HCT116 (cell line): ENCODE measurements at regions not wholly inside any gene's neighbourhood (a gene's known extent, or its start where the extent isn't known, plus 50 kb on each side); places are given as distances from the start of the nearest gene placed in this dataset.
"Not testable (repeated sequence)": the region's sequence is repeated elsewhere in the genome, so short reads cannot be mapped to it uniquely, and the experiment has no call there.

Source experiments
- ATAC-seq: fragments of 200-7000 bp; cut with Tn5 transposase; 2 replicates; pipeline ENCODE4 v1.9.1; 2020; ENCODE audit warnings: mild to moderate bottlenecking, moderate library complexity
- BruUV-seq: library from RNA; stranded (reverse); fragments of 400-500 nt; replicated peaks from 2 replicates; lab custom pipeline; 2021; lab: Mats Ljungman, UMichigan
- CTCF ChIA-PET: fragments of 300-600 bp; sonication (Branson Sonifier 250); formaldehyde crosslinking; loops from one replicate; lab custom pipeline; 2021; ENCODE audit warnings: antibody characterized with exemption; lab: Charles Lee
- POLR2A ChIA-PET: fragments of 300-600, 350-600 bp; sonication (Branson Sonifier 250); formaldehyde crosslinking; loops from one replicate; lab custom pipeline; 2021; ENCODE audit warnings: antibody characterized with exemption; lab: Charles Lee
- RAD21 ChIA-PET, 2 experiments: fragments of 300-600 bp; sonication (Branson Sonifier 250); formaldehyde crosslinking; loops; one replicate each; lab custom pipeline; 2023; ENCODE audit warnings: low total read pairs in 2 of 2; ENCODE audit not compliant: uncharacterized antibody in 2 of 2, unreplicated experiment in 2 of 2, low non-redundant PET in 1 of 2; lab: Charles Lee
- DNase-seq: peaks from one replicate; pipeline ENCODE4 v3.0.0-alpha.2; 2010; ENCODE audit warnings: low read depth, low spot score
- H2AFZ ChIP-seq: fragments of 200-600 bp; shearing (Covaris generic), sonication (generic); 2 replicates; pipeline ENCODE4 v1.6.1; 2017; ENCODE audit warnings: low read depth, mixed run types, mixed read lengths, antibody characterized with exemption, low read length; ENCODE audit not compliant: poor library complexity, severe bottlenecking
- H3K27ac ChIP-seq: 2 replicates; pipeline ENCODE4 v1.5.1; 2012; ENCODE audit warnings: low read depth, low read length
- H3K27me3 ChIP-seq: fragments of 200-600 bp; sonication (generic); 2 replicates; pipeline ENCODE4 v1.6.1; 2016; ENCODE audit warnings: mixed run types, low read length, mixed read lengths; ENCODE audit not compliant: insufficient read depth
- H3K36me3 ChIP-seq, 2 experiments: fragments of 200-500 bp in 1 of 2; fragments of 200-600 bp in 1 of 2; sonication (Bioruptor generic) in 1 of 2; sonication (generic) in 1 of 2; 2 replicates each; pipeline versions ENCODE4 v1.5.1 to v1.6.1; 2014 to 2016; ENCODE audit warnings: low read length in 2 of 2, inconsistent platforms in 1 of 2, mixed read lengths in 1 of 2, mixed run types in 1 of 2; ENCODE audit not compliant: insufficient read depth in 2 of 2, control insufficient read depth in 1 of 2
- H3K4me1 ChIP-seq, 2 experiments: fragments of 200-600 bp in 1 of 2; sonication (generic) in 1 of 2; 2 replicates each; pipeline versions ENCODE4 v1.5.1 to v1.6.1; 2012 to 2017; ENCODE audit warnings: low read length in 2 of 2, inconsistent platforms in 1 of 2, mild to moderate bottlenecking in 1 of 2, mixed read lengths in 1 of 2, mixed run types in 1 of 2, moderate library complexity in 1 of 2; ENCODE audit not compliant: insufficient read depth in 2 of 2, control insufficient read depth in 1 of 2
- H3K4me2 ChIP-seq: fragments of 200-600 bp; sonication (generic); 2 replicates; pipeline ENCODE4 v1.6.1; 2017; ENCODE audit warnings: mixed run types, low read length, mixed read lengths
- H3K4me3 ChIP-seq, 2 experiments: fragments of 200-600 bp in 1 of 2; sonication (generic) in 1 of 2; replicated peaks in 1 of 2; 2 replicates each; pipeline ENCODE4 v1.5.1; 2011 to 2016; ENCODE audit warnings: low read length in 2 of 2, control low read depth in 1 of 2, low read depth in 1 of 2, mild to moderate bottlenecking in 1 of 2, mixed read lengths in 1 of 2, mixed run types in 1 of 2
- H3K79me2 ChIP-seq: fragments of 200-600 bp; sonication (generic); 2 replicates; pipeline ENCODE4 v1.6.1; 2017; ENCODE audit warnings: mild to moderate bottlenecking, mixed run types, low read length, moderate library complexity, mixed read lengths; ENCODE audit not compliant: insufficient read depth
- H3K9ac ChIP-seq: fragments of 200-600 bp; sonication (generic); 2 replicates; pipeline ENCODE4 v1.6.1; 2016; ENCODE audit warnings: low read length, mixed read lengths
- H3K9me2 ChIP-seq: fragments of 200-600 bp; sonication (generic), shearing (Covaris generic); 2 replicates; pipeline ENCODE4 v1.6.1; 2017; ENCODE audit warnings: mixed run types, mild to moderate bottlenecking, moderate library complexity; ENCODE audit not compliant: insufficient read depth
- H3K9me3 ChIP-seq, 2 experiments: fragments of 200-500 bp in 1 of 2; fragments of 200-600 bp in 1 of 2; sonication (Bioruptor generic) in 1 of 2; sonication (generic) in 1 of 2; 2 replicates each; pipeline ENCODE4 v1.6.1; 2014 to 2017; ENCODE audit warnings: low read length in 2 of 2, mixed read lengths in 2 of 2, inconsistent platforms in 1 of 2, low read depth in 1 of 2, mild to moderate bottlenecking in 1 of 2, mixed run types in 1 of 2, moderate library complexity in 1 of 2; ENCODE audit not compliant: control insufficient read depth in 1 of 2, insufficient read depth in 1 of 2
- H4K20me1 ChIP-seq: fragments of 200-600 bp; sonication (generic), shearing (Covaris generic); 2 replicates; pipeline ENCODE4 v1.6.1; 2017; ENCODE audit warnings: mixed run types, mild to moderate bottlenecking, moderate library complexity; ENCODE audit not compliant: insufficient read depth
- CBX3 ChIP-seq: IDR thresholded peaks from 2 replicates; pipeline ENCODE4 v1.6.1; 2012; ENCODE audit warnings: low read depth
- TCF7L2 ChIP-seq: IDR thresholded peaks from 2 replicates; pipeline ENCODE4 v1.7.0; 2011; ENCODE audit warnings: borderline replicate concordance, inconsistent platforms; ENCODE audit not compliant: insufficient read depth, insufficient read length; ENCODE audit errors: extremely low read depth
- YY1 ChIP-seq: IDR thresholded peaks from 2 replicates; pipeline ENCODE4 v1.6.1; 2011; ENCODE audit warnings: low read length, low read depth, moderate library complexity, mild to moderate bottlenecking; ENCODE audit not compliant: insufficient replicate concordance; ENCODE audit errors: extremely low read depth
- ZFX ChIP-seq: fragments of 450-650 bp; IDR thresholded peaks from 2 replicates; pipeline ENCODE4 v1.6.1; 2017
- intact Hi-C: fragments of 100-400 bp; cut with micrococcal nuclease; formaldehyde crosslinking; loops from 2 replicates; pipeline ENCODE4 v1.10.0; 2022
- TF ChIP-seq, protein P1 (sequence below), 3 experiments: fragments of 200-600 bp in 1 of 3; sonication (generic) in 1 of 3; IDR thresholded peaks in 2 of 3; conservative IDR thresholded peaks in 1 of 3; 2 replicates each; pipeline ENCODE4 v1.5.1; 2012 to 2017; ENCODE audit warnings: low read depth in 2 of 3, low read length in 2 of 3, antibody characterized with exemption in 1 of 3, borderline replicate concordance in 1 of 3, control low read depth in 1 of 3, mild to moderate bottlenecking in 1 of 3, mixed read lengths in 1 of 3, mixed run types in 1 of 3, moderate library complexity in 1 of 3; ENCODE audit not compliant: insufficient read depth in 1 of 3

- Histone ChIP-seq H3K4me1 (no peaks in the 10 kb centered on the region), H3K9me3 (no peaks in the 10 kb centered on the region), H3K27ac (no peak overlapping the region), H3K27me3 (no peaks in the 10 kb centered on the region), H3K9ac (no peak overlapping the region), H3K36me3 (no peaks in the 10 kb centered on the region), H3K4me3 (no peak overlapping the region), H3K4me2 (no peak overlapping the region), H3K79me2 (no peaks in the 10 kb centered on the region), H3K9me2 (no peaks in the 10 kb centered on the region), H4K20me1 (no peaks in the 10 kb centered on the region), H2AFZ (no peak overlapping the region)
- ChIA-PET POLR2A (no interaction called here), RAD21 (no interaction called here), CTCF (no interaction called here)
- BruUV-seq = no TSS peak
- ATAC-seq (no peak), DNase-seq (no peak)
- TF ChIP-seq ZFX = no peak
- TF ChIP-seq TCF7L2 = no peak
- TF ChIP-seq CBX3 = no peak
- TF ChIP-seq, protein P1, sequence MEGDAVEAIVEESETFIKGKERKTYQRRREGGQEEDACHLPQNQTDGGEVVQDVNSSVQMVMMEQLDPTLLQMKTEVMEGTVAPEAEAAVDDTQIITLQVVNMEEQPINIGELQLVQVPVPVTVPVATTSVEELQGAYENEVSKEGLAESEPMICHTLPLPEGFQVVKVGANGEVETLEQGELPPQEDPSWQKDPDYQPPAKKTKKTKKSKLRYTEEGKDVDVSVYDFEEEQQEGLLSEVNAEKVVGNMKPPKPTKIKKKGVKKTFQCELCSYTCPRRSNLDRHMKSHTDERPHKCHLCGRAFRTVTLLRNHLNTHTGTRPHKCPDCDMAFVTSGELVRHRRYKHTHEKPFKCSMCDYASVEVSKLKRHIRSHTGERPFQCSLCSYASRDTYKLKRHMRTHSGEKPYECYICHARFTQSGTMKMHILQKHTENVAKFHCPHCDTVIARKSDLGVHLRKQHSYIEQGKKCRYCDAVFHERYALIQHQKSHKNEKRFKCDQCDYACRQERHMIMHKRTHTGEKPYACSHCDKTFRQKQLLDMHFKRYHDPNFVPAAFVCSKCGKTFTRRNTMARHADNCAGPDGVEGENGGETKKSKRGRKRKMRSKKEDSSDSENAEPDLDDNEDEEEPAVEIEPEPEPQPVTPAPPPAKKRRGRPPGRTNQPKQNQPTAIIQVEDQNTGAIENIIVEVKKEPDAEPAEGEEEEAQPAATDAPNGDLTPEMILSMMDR (IDR thresholded peaks at IDR 0.05 in 2 of 3, conservative IDR thresholded peaks at IDR 0.05 in 1 of 3; ENCODE audit: borderline replicate concordance in 1 of 3, insufficient read depth in 1 of 3, low read depth in 2 of 3, low read length in 2 of 3) = no peak
- no peak for TF ChIP-seq YY1
- intact Hi-C loops = no loop called here
Observed at GRCh38 chr3:134102976-134103375, 73.3 kb upstream of the SLCO2A1 start.

GRCh38 chr3:134096214-134096613 is 66.5 kb upstream of the SLCO2A1 start:
- H3K27ac ChIP-seq, H3K4me1 ChIP-seq, H2AFZ ChIP-seq, H3K36me3 ChIP-seq, H3K4me2 ChIP-seq, ATAC-seq, H3K9me3 ChIP-seq, RAD21 ChIA-PET, H3K79me2 ChIP-seq, H4K20me1 ChIP-seq, H3K4me3 ChIP-seq, intact Hi-C loops, BruUV-seq, H3K9me2 ChIP-seq, H3K9ac ChIP-seq, CTCF ChIA-PET, POLR2A ChIA-PET, H3K27me3 ChIP-seq, DNase-seq: not testable (repeated sequence)
